ENCODE measurements at regions not wholly inside any gene's neighbourhood (a gene's known extent, or its start where the extent isn't known, plus 50 kb on each side); places are given as distances from the start of the nearest gene placed in this dataset.

DNA sequence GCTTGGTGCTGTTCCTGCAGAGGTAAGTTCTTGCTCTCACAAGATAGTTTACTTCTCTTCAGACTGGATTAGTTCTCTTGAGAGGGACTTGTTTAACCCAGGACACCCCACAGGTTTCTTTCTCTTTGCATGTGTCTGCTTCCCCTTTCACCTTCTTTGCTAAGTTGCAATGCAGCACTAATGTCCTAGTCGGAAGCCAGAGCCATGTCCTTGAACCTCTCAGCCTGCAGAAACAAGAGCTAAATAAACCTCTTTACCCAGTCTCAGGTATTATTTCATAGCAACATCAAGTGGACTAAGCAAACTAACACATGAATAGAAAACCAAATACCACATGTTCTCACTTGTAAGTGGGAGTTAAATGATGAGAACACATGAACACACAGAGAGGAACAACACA, 915.2 kb downstream of the NSUN3 start:
- DNase-seq (ENCODE audit: low read depth, low spot score), result no peak
- H3K4me3 ChIP-seq (ENCODE audit: insufficient read length, low read depth), result no peak overlapping the region
- H3K9ac ChIP-seq (ENCODE audit: insufficient read length, low read depth), result no peak overlapping the region
- H3K4me1 ChIP-seq (ENCODE audit: insufficient read depth, insufficient read length), result no peaks in the 10 kb centered on the region
- no peaks in the 10 kb centered on the region for H3K36me3 ChIP-seq (ENCODE audit: insufficient read depth, insufficient read length, low read length)
- H3K9me3 ChIP-seq (ENCODE audit: insufficient read depth, low read length), result no peaks in the 10 kb centered on the region
- no peaks in the 10 kb centered on the region for H3K27me3 ChIP-seq (ENCODE audit: insufficient read depth, insufficient read length)
- TF ChIP-seq YY1 (IDR thresholded peaks at IDR 0.05; ENCODE audit: insufficient read depth, insufficient read length) (no peak), SUZ12 (IDR thresholded peaks at IDR 0.05; ENCODE audit: extremely low read depth, insufficient read depth, insufficient read length) (no peak), ZNF274 (IDR thresholded peaks at IDR 0.05; ENCODE audit: low read depth, low read length) (no peak)

DNA sequence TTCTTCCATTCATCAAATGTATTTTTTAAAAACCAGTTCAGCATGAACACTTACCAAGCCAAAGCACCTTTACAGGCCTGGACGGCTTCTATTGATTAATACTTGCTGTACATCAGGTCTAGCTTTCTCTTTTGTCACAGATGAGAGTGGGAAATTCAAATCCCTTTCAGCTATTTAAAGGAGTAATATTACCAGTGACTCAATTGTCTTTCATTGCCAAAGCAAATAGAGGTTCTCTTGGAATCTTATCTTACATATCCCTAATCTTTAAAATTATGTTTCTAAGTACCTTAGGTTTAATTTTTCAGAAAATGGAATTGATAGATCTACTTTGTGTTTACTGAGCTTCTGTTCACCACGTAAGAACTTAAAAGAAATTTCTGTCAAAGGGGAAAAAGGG, 922.9 kb downstream of the NSUN3 start:
- Histone ChIP-seq H3K36me3 (ENCODE audit: insufficient read depth, insufficient read length, low read length) (no peaks in the 10 kb centered on the region), H3K9me3 (ENCODE audit: insufficient read depth, low read length) (no peaks in the 10 kb centered on the region), H3K4me1 (ENCODE audit: insufficient read depth, insufficient read length) (no peaks in the 10 kb centered on the region), H3K27me3 (ENCODE audit: insufficient read depth, insufficient read length) (no peaks in the 10 kb centered on the region), H3K4me3 (ENCODE audit: insufficient read length, low read depth) (no peak overlapping the region), H3K9ac (ENCODE audit: insufficient read length, low read depth) (no peak overlapping the region)
- TF ChIP-seq SUZ12 (IDR thresholded peaks at IDR 0.05; ENCODE audit: extremely low read depth, insufficient read depth, insufficient read length) (no peak), YY1 (IDR thresholded peaks at IDR 0.05; ENCODE audit: insufficient read depth, insufficient read length) (no peak), ZNF274 (IDR thresholded peaks at IDR 0.05; ENCODE audit: low read depth, low read length) (no peak)
- DNase-seq (ENCODE audit: low read depth, low spot score), result no peak

DNA sequence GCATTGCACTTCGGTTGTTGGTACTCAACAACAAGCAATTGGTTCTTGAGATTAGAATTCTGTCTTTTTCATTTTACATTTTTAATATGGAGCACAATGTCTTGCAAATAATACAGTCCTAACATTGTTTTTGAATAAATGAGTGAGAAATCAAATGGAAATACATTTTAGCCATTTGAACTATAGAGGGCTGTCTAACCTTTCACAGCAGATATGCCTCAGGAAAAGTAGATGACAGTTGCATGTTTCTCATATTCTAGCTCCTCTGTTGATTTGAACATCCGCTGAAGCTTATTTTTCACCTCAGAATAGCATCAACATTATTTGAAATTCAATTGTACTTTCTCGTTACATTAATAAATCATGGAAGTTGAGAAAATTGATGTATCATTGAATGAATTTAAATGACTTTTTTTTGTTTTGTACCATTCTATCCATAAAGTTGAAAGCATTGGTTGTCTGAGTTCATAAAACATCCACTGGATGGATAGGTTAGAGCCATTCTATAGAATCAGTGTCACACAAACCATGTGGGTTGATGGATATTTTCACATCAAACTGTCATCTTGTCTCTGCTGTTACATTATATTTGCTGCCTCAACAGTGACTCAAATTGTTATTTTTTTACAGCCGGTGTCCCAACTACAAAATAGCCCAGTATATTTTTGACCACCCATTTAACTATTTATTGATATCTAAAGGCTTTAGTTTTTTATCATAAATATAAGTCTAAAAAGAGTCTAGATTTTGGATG, 928.3 kb downstream of the NSUN3 start:
- Histone ChIP-seq H3K27me3 (ENCODE audit: insufficient read depth, insufficient read length) (no peaks in the 10 kb centered on the region), H3K36me3 (ENCODE audit: insufficient read depth, insufficient read length, low read length) (no peaks in the 10 kb centered on the region), H3K9me3 (ENCODE audit: insufficient read depth, low read length) (no peaks in the 10 kb centered on the region), H3K9ac (ENCODE audit: insufficient read length, low read depth) (no peak overlapping the region), H3K4me3 (ENCODE audit: insufficient read length, low read depth) (no peak overlapping the region), H3K4me1 (ENCODE audit: insufficient read depth, insufficient read length) (no peaks in the 10 kb centered on the region)
- TF ChIP-seq ZNF274 (IDR thresholded peaks at IDR 0.05; ENCODE audit: low read depth, low read length), result no peak
- no peak for TF ChIP-seq SUZ12 (IDR thresholded peaks at IDR 0.05; ENCODE audit: extremely low read depth, insufficient read depth, insufficient read length)
- TF ChIP-seq YY1 (IDR thresholded peaks at IDR 0.05; ENCODE audit: insufficient read depth, insufficient read length), result no peak
- DNase-seq (ENCODE audit: low read depth, low spot score), result no peak

DNA sequence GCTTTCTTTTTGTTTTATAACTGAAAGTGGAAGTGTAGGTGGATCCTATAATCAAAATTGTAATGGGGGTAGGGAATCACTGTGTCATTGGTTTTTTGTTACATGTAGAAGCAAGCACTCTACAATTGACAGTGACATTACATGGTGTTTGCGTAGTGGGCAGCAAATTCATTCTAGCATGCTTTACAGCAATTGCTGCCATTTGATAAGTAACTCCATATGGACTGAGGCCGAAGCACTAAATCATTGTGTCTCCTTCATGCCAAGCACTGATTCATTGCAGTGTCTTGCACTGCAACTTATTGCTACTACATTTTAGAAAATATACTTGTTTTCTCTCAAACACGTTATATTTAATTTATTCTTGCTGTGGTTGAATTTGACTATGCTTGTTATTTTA, 933.9 kb downstream of the NSUN3 start:
- Histone ChIP-seq H3K4me1 (ENCODE audit: insufficient read depth, insufficient read length) (no peaks in the 10 kb centered on the region), H3K27me3 (ENCODE audit: insufficient read depth, insufficient read length) (no peaks in the 10 kb centered on the region), H3K36me3 (ENCODE audit: insufficient read depth, insufficient read length, low read length) (no peaks in the 10 kb centered on the region), H3K9ac (ENCODE audit: insufficient read length, low read depth) (no peak overlapping the region), H3K4me3 (ENCODE audit: insufficient read length, low read depth) (no peak overlapping the region), H3K9me3 (ENCODE audit: insufficient read depth, low read length) (no peaks in the 10 kb centered on the region)
- DNase-seq (ENCODE audit: low read depth, low spot score), result no peak
- no peak for TF ChIP-seq SUZ12 (IDR thresholded peaks at IDR 0.05; ENCODE audit: extremely low read depth, insufficient read depth, insufficient read length)
- no peak for TF ChIP-seq YY1 (IDR thresholded peaks at IDR 0.05; ENCODE audit: insufficient read depth, insufficient read length)
- TF ChIP-seq ZNF274 (IDR thresholded peaks at IDR 0.05; ENCODE audit: low read depth, low read length), result no peak

DNA sequence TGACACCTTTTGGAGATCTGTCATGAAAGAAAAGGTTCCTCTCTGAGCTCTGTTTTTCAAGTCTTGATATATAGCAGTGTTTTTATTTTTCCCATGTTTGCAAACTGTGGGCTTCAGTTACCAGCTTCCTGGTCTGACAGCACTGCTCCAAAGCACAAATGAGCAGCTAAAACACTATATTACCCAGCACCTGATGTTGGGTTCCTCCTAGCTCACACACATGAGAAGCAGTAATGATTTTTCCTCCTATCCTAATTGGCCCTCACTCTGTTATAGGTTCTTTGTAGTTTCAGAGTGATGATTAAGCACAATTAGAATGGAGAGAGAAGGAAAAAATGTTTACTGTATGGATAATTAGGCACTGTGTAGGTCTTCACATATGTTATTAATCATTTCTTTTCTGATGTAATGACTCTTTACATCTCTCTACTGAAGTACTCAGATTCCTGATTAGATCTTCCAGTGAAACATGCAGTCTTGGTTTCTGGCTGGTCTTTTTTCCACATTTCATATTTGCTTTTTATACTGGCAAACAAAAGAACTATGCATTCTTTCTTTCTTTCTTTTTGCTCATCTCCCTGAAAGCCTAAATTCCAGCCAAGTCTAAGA, 939.7 kb downstream of the NSUN3 start:
- DNase-seq (ENCODE audit: low read depth, low spot score), result no peak
- no peaks in the 10 kb centered on the region for H3K9me3 ChIP-seq (ENCODE audit: insufficient read depth, low read length)
- H3K4me3 ChIP-seq (ENCODE audit: insufficient read length, low read depth), result no peak overlapping the region
- no peaks in the 10 kb centered on the region for H3K4me1 ChIP-seq (ENCODE audit: insufficient read depth, insufficient read length)
- H3K27me3 ChIP-seq (ENCODE audit: insufficient read depth, insufficient read length), result no peaks in the 10 kb centered on the region
- no peak overlapping the region for H3K9ac ChIP-seq (ENCODE audit: insufficient read length, low read depth)
- TF ChIP-seq SUZ12 (IDR thresholded peaks at IDR 0.05; ENCODE audit: extremely low read depth, insufficient read depth, insufficient read length) (no peak), YY1 (IDR thresholded peaks at IDR 0.05; ENCODE audit: insufficient read depth, insufficient read length) (no peak), ZNF274 (IDR thresholded peaks at IDR 0.05; ENCODE audit: low read depth, low read length) (no peak)
- H3K36me3 ChIP-seq (ENCODE audit: insufficient read depth, insufficient read length, low read length), result no peaks in the 10 kb centered on the region

DNA sequence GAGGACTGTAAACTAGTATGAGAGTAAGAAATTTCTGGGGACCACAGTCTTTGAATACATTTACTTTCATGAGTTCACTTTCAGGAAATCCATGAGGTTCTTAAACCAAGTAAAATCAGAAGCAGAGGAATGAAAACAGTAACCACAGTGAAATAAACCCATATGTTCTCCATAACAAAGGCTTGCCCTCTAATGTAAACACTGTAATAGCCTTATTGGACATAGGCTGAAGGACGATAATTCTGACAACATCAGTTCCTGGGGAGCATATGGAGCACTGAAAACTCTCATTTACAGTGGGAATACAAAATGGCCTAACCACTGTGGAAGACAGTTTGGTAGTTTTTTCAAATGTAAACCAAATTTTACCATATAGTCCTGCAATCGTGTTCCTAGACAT, 965.8 kb downstream of the NSUN3 start:
- Histone ChIP-seq H3K9me3 (ENCODE audit: insufficient read depth, low read length) (no peaks in the 10 kb centered on the region), H3K4me3 (ENCODE audit: insufficient read length, low read depth) (no peak overlapping the region), H3K4me1 (ENCODE audit: insufficient read depth, insufficient read length) (no peaks in the 10 kb centered on the region), H3K9ac (ENCODE audit: insufficient read length, low read depth) (no peak overlapping the region), H3K36me3 (ENCODE audit: insufficient read depth, insufficient read length, low read length) (no peaks in the 10 kb centered on the region), H3K27me3 (ENCODE audit: insufficient read depth, insufficient read length) (no peaks in the 10 kb centered on the region)
- no peak for TF ChIP-seq YY1 (IDR thresholded peaks at IDR 0.05; ENCODE audit: insufficient read depth, insufficient read length)
- no peak for TF ChIP-seq ZNF274 (IDR thresholded peaks at IDR 0.05; ENCODE audit: low read depth, low read length)
- no peak for DNase-seq (ENCODE audit: low read depth, low spot score)

DNA sequence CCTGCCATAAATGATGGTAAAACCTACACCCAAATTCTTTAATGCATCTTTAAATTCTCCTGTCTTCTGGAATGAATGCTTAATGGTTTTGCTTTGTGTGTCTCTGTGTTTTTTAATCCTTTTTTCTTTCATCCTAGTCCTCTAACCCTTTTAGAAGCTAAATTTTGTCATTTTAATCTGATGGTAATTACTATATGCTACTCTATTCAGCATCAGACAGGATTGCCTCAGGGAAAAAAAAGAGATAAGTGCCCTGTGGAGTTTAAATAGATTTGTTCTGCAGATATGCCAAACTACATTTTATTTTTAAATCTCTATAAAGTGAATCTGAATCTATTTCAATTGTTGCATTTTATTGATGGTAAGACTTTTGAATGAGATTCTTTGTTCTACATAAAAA, 966.8 kb downstream of the NSUN3 start:
- Histone ChIP-seq H3K27me3 (ENCODE audit: insufficient read depth, insufficient read length) (no peaks in the 10 kb centered on the region), H3K36me3 (ENCODE audit: insufficient read depth, insufficient read length, low read length) (no peaks in the 10 kb centered on the region), H3K4me1 (ENCODE audit: insufficient read depth, insufficient read length) (no peaks in the 10 kb centered on the region), H3K9ac (ENCODE audit: insufficient read length, low read depth) (no peak overlapping the region), H3K4me3 (ENCODE audit: insufficient read length, low read depth) (no peak overlapping the region), H3K9me3 (ENCODE audit: insufficient read depth, low read length) (no peaks in the 10 kb centered on the region)
- DNase-seq (ENCODE audit: low read depth, low spot score), result no peak
- TF ChIP-seq SUZ12 (IDR thresholded peaks at IDR 0.05; ENCODE audit: extremely low read depth, insufficient read depth, insufficient read length) (no peak), ZNF274 (IDR thresholded peaks at IDR 0.05; ENCODE audit: low read depth, low read length) (no peak), YY1 (IDR thresholded peaks at IDR 0.05; ENCODE audit: insufficient read depth, insufficient read length) (no peak)
